ENCODE measurements at regions not wholly inside any gene's neighbourhood (a gene's known extent, or its start where the extent isn't known, plus 50 kb on each side); places are given as distances from the start of the nearest gene placed in this dataset.

- TF ChIP-seq CTCF (IDR thresholded peaks at IDR 0.05; ENCODE audit: insufficient read depth in 1 of 2, low read depth in 1 of 2, low read length in 1 of 2, severe bottlenecking in 1 of 2, unreplicated experiment in 1 of 2): no peak
- Mint-ChIP-seq H3K4me1 (ENCODE audit: low read depth, unreplicated experiment) (no peaks in the 10 kb centered on the region), H3K27ac (ENCODE audit: unreplicated experiment) (no peak overlapping the region), H3K27me3 (ENCODE audit: insufficient read depth, unreplicated experiment) (no peaks in the 10 kb centered on the region), H3K9me3 (ENCODE audit: unreplicated experiment) (peaks cover 13% of the 10 kb centered on the region), H3K36me3 (ENCODE audit: insufficient read depth, unreplicated experiment) (no peaks in the 10 kb centered on the region), H3K4me3 (ENCODE audit: unreplicated experiment) (no peak overlapping the region)
- no peaks in the 10 kb centered on the region for H3K27me3 ChIP-seq (replicated peaks; ENCODE audit: control insufficient read depth, insufficient read depth, low read length)
- intact Hi-C loops (cut with micrococcal nuclease; ENCODE audit: unreplicated experiment): no loop called here
- no peaks in the 10 kb centered on the region for H3K36me3 ChIP-seq (ENCODE audit: control insufficient read depth, insufficient read depth, low read length)
- no TSS peak for BruUV-seq (replicated peaks)
- CTCF ChIA-PET: no interaction called here
- H3K9me3 ChIP-seq: peaks cover 7% of the 10 kb centered on the region; the same call in 1 of the 2 replicates
- H3K4me3 ChIP-seq (ENCODE audit: low read depth, low read length): no peak overlapping the region
- POLR2A ChIA-PET: no interaction called here
- DNase-seq: no peak
- H3K4me1 ChIP-seq: no peaks in the 10 kb centered on the region
Observed at GRCh38 chr17:72258711-72259110, 137.9 kb downstream of the SOX9 start.

- no peak for DNase-seq
- Histone ChIP-seq H3K4me1 (no peaks in the 10 kb centered on the region), H3K27me3 (replicated peaks; ENCODE audit: control insufficient read depth, insufficient read depth, low read length) (no peaks in the 10 kb centered on the region), H3K4me3 (ENCODE audit: low read depth, low read length) (no peak overlapping the region), H3K9me3 (peaks cover 7% of the 10 kb centered on the region; the same call in 1 of the 2 replicates), H3K36me3 (ENCODE audit: control insufficient read depth, insufficient read depth, low read length) (no peaks in the 10 kb centered on the region; the same call in 1 of the 2 replicates)
- intact Hi-C loops (cut with micrococcal nuclease; ENCODE audit: unreplicated experiment): no loop called here
- Mint-ChIP-seq H3K4me3 (ENCODE audit: unreplicated experiment) (no peak overlapping the region), H3K9me3 (ENCODE audit: unreplicated experiment) (peaks cover 20% of the 10 kb centered on the region), H3K4me1 (ENCODE audit: low read depth, unreplicated experiment) (no peaks in the 10 kb centered on the region), H3K27me3 (ENCODE audit: insufficient read depth, unreplicated experiment) (no peaks in the 10 kb centered on the region), H3K36me3 (ENCODE audit: insufficient read depth, unreplicated experiment) (no peaks in the 10 kb centered on the region), H3K27ac (ENCODE audit: unreplicated experiment) (no peak overlapping the region)
- TF ChIP-seq CTCF (IDR thresholded peaks at IDR 0.05; ENCODE audit: insufficient read depth in 1 of 2, low read depth in 1 of 2, low read length in 1 of 2, severe bottlenecking in 1 of 2, unreplicated experiment in 1 of 2): no peak
- ChIA-PET CTCF (no interaction called here), POLR2A (no interaction called here)
- no TSS peak for BruUV-seq (replicated peaks)
Observed at GRCh38 chr17:72259922-72260321, 139.1 kb downstream of the SOX9 start.

GRCh38 chr17:72262766-72263165 is 141.9 kb downstream of the SOX9 start:
- H3K27me3 ChIP-seq (replicated peaks; ENCODE audit: control insufficient read depth, insufficient read depth, low read length): no peaks in the 10 kb centered on the region
- no peak for DNase-seq
- H3K4me3 Mint-ChIP-seq (ENCODE audit: unreplicated experiment): no peak overlapping the region
- H3K9me3 ChIP-seq: peaks cover 7% of the 10 kb centered on the region; the same call in 1 of the 2 replicates
- no TSS peak for BruUV-seq (replicated peaks)
- H3K27me3 Mint-ChIP-seq (ENCODE audit: insufficient read depth, unreplicated experiment): no peaks in the 10 kb centered on the region
- H3K4me1 Mint-ChIP-seq (ENCODE audit: low read depth, unreplicated experiment): no peaks in the 10 kb centered on the region
- peaks cover 20% of the 10 kb centered on the region for H3K9me3 Mint-ChIP-seq (ENCODE audit: unreplicated experiment)
- intact Hi-C loops (cut with micrococcal nuclease; ENCODE audit: unreplicated experiment): no loop called here
- H3K36me3 ChIP-seq (ENCODE audit: control insufficient read depth, insufficient read depth, low read length): no peaks in the 10 kb centered on the region; the same call in 1 of the 2 replicates
- ChIA-PET CTCF (no interaction called here), POLR2A (no interaction called here)
- no peak overlapping the region for H3K4me3 ChIP-seq (ENCODE audit: low read depth, low read length)
- H3K4me1 ChIP-seq: no peaks in the 10 kb centered on the region
- no peak for TF ChIP-seq CTCF (IDR thresholded peaks at IDR 0.05; ENCODE audit: insufficient read depth in 1 of 2, low read depth in 1 of 2, low read length in 1 of 2, severe bottlenecking in 1 of 2, unreplicated experiment in 1 of 2)
- H3K27ac Mint-ChIP-seq (ENCODE audit: unreplicated experiment): no peak overlapping the region
- no peaks in the 10 kb centered on the region for H3K36me3 Mint-ChIP-seq (ENCODE audit: insufficient read depth, unreplicated experiment)

All from Caco-2 (cell line).